NCI-H2227 (cell line): ENCODE measurements at regions not wholly inside any gene's neighbourhood (a gene's known extent, or its start where the extent isn't known, plus 50 kb on each side); places are given as distances from the start of the nearest gene placed in this dataset.

Experiments used
- DNase-seq: peaks from one replicate; lab custom pipeline; 2025; ENCODE audit not compliant: unreplicated experiment; lab: John Stamatoyannopoulos, UW

DNA sequence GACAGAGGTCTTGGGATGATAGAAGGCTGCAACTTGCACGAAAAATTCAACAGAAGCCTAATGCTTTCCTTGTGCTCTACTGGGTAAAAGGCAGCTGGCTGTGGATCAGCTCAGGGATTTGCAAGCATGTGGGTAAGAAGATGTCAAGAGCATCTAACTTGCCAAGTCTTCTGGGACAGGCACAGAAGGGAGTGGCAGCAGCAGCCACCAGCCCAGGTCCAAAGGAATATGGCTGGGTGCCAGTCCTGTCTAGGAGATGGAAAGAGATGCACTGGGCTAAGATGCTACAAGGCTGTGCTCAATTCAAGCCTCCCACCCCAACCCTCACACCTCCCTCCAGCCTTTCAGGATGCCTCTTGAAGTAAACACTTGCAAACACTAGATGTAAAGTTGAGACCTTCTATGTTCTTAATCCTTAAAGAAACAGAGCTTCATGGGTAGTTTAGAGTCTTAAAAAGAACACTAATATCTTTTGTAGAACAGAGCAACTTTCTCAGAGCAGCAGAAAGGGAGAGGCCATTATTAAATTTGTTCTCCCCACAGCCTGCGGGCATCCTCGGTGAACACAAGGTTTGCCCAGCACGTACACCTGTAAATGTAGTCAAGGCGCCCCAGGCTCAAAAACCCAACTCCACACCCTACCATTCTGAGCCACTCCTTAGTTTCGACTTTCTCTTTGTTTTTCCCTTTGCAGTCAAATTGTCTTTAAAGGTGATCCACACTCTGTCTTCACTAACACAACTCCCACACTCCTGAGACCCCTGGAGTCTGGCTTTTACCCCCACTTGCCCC lies 64.6 kb upstream of the BCAR3 start:
- DNase-seq: no peak

DNA sequence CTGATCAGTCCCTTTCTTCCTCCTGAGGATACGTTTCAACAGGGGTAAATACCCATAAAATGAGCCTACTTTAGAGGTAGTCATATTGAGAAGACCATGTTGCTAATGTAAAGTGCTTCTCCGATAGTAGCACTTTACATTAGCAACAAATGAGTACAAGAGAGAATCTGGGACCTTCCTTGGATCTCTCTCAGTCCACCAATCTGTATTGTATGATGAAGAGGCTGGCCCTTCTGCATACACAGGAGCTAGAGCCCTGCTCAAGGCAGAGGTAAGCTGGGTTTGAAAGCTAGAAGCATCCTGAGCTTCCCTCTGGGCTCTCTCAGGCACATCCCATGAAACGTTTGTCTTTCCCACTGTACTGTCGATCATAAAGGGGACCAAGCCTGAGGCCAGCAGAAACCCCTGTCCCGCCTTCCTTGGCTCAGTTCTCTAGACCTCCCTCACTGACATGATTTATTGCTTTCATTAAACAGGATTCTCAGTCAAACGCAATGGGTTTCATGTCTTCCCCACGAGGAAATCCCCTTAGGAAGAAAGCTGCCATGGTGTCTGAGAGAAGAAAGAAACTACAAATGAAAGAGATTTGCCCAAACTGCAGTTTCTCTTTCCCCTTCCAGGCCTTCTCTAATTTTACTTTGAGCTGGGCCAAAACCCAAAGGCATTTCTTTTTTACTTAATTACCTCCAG lies 62.8 kb upstream of the BCAR3 start:
- no peak for DNase-seq

DNA sequence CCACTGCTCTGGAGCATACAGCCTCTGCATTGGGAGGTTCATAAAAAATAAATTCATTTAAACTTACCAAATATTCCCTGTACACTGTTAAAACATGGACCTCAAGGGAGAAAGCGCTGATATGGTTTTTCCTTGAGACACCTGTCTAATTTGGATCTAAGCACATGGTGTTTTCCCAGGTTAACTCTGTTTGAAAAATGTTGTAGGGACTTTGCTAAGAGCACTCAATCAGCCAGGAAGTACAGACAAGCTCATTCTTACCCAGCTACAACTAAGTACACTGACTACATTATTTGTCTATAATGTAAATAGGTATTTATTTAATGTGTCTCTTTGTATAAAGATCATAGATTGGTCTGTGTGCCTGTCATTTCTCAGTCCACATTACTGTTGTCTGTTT lies 61.8 kb upstream of the BCAR3 start:
- no peak for DNase-seq

DNA sequence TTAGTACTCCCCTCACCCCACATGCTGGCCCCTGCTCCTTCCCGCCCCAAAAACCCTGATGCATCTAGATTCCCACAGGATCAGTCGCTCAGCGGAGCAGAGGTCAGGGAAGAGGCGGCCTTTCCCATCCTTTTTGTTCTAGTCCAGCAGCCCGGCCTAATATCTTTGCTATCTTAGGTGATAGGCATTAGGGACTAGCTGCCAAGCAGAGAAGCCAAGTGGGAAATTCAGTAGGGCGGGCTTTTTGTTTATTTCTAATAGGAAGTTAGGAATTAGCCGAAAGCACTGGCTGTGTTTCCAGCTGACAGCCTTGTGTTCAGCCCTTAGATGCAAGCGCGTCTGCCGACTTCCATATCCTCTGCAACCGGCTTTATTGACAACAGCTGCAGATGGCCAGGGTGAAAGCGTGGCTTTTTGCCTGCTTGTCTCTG lies 59.0 kb upstream of the BCAR3 start:
- no peak for DNase-seq

DNA sequence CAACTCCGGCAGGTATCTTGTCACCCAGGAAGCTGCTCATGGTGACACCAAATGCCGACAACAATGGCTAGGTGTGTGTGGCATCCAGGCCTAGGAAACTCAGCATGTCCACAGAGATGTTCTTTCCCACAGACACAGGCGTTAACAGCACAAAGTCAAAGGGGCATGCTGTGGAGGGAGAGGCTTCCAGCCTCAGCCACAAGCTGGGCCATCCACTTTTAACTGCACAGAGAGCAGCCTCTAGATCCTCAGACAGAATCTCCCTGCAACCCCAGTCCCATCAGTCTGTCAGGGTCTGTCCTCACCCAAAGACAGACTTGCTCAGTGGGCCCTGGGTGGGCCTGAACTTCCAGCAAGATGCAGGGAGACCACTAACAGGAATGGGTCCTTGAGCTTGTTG lies 58.5 kb upstream of the BCAR3 start:
- DNase-seq: no peak

DNA sequence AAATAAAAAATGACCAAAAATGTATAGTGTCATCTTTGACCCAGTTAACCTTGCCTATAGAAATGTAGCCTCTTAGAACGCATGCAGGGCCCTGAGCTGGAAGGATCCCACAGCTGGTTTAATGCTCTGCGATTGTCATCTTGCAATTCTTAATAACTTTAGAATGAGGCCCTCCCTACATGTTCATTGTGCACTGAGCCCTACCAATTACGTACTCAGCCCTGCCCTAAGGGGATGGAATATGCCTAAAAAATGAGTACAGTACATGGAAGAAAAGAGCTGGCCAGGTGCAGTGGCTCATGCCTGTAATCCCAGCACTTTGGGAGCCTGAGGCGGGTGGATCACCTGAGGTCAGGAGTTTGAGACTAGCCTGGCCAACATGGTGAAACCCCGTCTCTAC lies 57.8 kb upstream of the BCAR3 start:
- DNase-seq: no peak

DNA sequence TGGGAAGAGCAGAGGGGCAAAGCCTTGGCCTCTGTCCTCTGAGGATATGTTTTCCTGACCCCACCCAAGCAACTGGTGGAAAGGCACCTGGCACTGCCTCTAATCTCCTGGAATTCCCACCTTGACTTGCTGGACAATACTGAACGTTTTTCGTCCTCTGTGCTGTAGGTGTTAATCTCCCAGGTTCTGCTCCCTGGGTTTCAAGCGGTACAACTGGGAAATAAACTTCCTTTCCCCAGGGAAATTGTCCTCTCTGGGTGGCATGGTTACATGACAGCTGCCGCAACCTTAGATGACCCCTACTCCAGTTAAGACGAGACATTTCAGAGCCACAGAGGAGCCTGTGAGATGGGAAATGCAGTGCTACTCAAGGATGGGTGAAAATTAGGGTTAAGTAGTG lies 57.3 kb upstream of the BCAR3 start:
- DNase-seq: no peak

DNA sequence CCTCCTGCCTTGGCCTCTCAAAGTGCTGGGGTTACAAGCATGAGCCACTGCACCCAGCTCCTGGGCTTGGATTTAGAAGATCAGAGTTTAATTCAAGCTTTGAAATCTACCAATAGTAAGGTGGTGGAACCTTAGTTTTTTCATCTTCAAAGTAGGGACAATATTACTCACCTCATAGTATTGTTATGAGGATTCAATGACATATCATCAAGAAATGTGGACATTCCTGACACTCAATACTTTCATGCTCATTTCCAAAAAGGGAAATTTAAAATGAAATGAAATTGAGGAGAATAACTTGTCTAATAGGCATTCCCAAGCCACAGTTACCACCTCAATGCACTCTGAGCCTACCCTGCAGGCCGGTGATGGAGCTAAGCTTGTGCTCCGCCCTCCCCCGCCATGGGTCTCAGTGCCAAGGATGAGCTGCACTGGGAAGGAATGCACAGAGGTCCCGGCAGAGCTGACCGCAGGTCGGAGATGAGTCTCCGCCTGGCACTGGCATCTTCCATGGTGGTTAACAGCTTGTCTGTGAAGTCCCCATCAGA lies 56.5 kb upstream of the BCAR3 start:
- DNase-seq: no peak

DNA sequence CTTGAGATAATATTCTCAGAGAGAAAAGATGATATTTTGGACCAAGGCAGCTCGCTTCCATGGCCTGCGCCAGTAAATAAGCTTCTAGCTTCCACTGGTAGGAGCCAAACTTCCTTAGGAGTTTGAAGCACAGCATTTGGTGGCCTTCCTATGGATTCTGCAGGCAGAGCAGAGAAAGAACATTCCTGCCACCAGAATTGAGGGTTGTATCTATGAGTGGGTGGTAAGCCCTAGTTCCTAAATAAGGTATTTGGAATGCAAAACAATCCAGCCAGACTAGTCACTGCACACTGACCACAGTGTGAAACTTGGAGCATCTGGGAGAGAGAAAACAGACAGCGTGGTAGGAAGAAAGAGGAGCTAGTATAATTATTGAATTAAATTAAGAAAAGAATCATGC lies 54.1 kb upstream of the BCAR3 start:
- no peak for DNase-seq

DNA sequence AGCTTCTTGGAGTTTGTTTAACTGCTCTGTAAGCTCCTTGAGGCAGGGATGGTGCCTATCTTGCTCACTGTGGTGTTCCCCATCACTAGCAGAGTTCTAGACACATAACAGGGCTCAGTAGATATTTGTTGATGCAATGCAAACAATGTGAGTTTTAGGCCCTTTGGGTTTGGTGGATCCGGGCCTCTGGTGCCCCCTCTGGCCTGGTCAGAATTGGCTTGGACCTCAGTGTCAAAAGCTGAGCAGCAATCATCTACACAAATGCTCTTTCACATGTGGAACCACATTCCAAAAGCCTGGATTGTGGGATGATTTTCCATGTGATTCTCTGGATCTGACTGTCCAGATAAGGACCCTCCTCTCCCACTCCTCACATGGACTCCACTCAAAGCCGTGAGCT lies 53.4 kb upstream of the BCAR3 start:
- no peak for DNase-seq

DNA sequence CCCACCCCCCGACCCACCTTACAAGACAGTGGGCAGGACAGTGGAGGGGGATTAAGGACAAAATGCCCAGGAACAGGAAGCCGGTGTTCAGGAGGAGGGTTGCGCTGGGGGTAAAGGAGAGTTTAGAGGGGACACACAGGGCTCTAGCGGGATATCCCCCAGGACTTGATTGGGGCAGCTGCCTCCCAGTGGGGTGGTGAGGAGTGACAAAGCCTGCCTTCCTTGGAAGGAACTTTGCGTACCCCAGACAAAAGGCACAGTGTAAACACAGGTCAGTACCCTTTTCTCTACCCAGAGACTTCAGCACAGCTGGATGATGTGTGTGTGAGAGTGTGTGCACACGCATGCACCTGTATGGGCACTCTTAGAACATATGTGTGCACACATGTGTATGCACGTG lies 51.7 kb upstream of the BCAR3 start:
- no peak for DNase-seq

DNA sequence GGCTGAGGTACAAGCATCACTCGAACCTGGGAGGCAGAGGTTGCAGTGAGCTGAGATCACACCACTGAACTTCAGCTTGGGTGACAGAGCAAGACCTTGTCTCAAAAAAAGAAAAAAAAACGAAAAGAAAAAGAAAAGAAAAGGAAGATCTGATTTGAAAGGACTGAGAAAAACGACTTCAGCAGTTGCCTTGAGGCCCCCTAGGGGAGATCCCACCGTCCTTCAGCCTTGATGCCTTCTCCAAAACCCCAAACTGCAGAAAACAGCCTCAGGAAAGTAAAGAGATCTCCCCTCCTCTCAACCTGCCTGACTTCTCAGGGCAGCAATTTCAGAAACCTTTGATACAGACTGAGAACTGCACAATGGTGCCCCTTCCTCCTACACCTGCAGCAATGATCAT lies 50.9 kb upstream of the BCAR3 start:
- DNase-seq: no peak
